Mucosa of rectum (tissue), 2 donors: ENCODE measurements at regions not wholly inside any gene's neighbourhood (a gene's known extent, or its start where the extent isn't known, plus 50 kb on each side); places are given as distances from the start of the nearest gene placed in this dataset.

ENCODE experiments used
- H3K27ac ChIP-seq, 2 donors: one replicate each; pipeline ENCODE4 v1.7.0; 2013; ENCODE audit warnings: inconsistent platforms in 2 of 2, low read depth in 2 of 2, low read length in 2 of 2
- H3K27me3 ChIP-seq, 2 donors: one replicate each; pipeline ENCODE4 v1.7.0; 2013; ENCODE audit warnings: low read length in 2 of 2; ENCODE audit not compliant: control insufficient read depth in 2 of 2, insufficient read depth in 2 of 2
- H3K36me3 ChIP-seq, 2 donors: one replicate each; pipeline ENCODE4 v1.7.0; 2013; ENCODE audit warnings: low read length in 2 of 2; ENCODE audit not compliant: control insufficient read depth in 2 of 2, insufficient read depth in 2 of 2
- H3K4me1 ChIP-seq, 2 donors: one replicate each; pipeline ENCODE4 v1.7.0; 2013; ENCODE audit warnings: low read length in 2 of 2, mild to moderate bottlenecking in 1 of 2; ENCODE audit not compliant: control insufficient read depth in 2 of 2, insufficient read depth in 2 of 2
- H3K4me3 ChIP-seq, 2 donors: one replicate each; pipeline ENCODE4 v1.7.0; 2013; ENCODE audit warnings: low read length in 2 of 2
- H3K9ac ChIP-seq, 2 donors: one replicate each; pipeline ENCODE4 v1.7.0; 2013; ENCODE audit warnings: low read length in 2 of 2, low read depth in 1 of 2, mild to moderate bottlenecking in 1 of 2
- H3K9me3 ChIP-seq, 2 donors: one replicate each; pipeline ENCODE4 v1.7.0; 2013; ENCODE audit warnings: low read length in 2 of 2; ENCODE audit not compliant: control insufficient read depth in 2 of 2
- donor health status: healthy.
- donor health status: Normal muscosa, but diverticular disease.

GRCh38 chr4:34220601-34221000 is 2023.7 kb downstream of the ARAP2 start:
- Histone ChIP-seq H3K9ac (no peak overlapping the region), H3K27me3 (no peaks in the 10 kb centered on the region), H3K4me1 (no peaks in the 10 kb centered on the region), H3K27ac (no peak overlapping the region), H3K9me3 (no peaks in the 10 kb centered on the region), H3K4me3 (no peak overlapping the region), H3K36me3 (no peaks in the 10 kb centered on the region)

GRCh38 chr4:34221986-34222385 is 2022.3 kb downstream of the ARAP2 start:
- H3K4me1 ChIP-seq: no peaks in the 10 kb centered on the region
- H3K4me3 ChIP-seq: no peak overlapping the region
- no peaks in the 10 kb centered on the region for H3K9me3 ChIP-seq
- no peaks in the 10 kb centered on the region for H3K36me3 ChIP-seq
- no peaks in the 10 kb centered on the region for H3K27me3 ChIP-seq
- no peak overlapping the region for H3K27ac ChIP-seq
- H3K9ac ChIP-seq: no peak overlapping the region

- Histone ChIP-seq H3K27me3 (no peaks in the 10 kb centered on the region), H3K9ac (no peak overlapping the region), H3K27ac (no peak overlapping the region), H3K36me3 (no peaks in the 10 kb centered on the region), H3K4me1 (no peaks in the 10 kb centered on the region), H3K9me3 (peaks cover 0 to 3% of the 10 kb centered on the region in 2 donors), H3K4me3 (no peak overlapping the region)
Measured at GRCh38 chr4:34236118-34236517, 2008.2 kb downstream of the ARAP2 start.

DNA sequence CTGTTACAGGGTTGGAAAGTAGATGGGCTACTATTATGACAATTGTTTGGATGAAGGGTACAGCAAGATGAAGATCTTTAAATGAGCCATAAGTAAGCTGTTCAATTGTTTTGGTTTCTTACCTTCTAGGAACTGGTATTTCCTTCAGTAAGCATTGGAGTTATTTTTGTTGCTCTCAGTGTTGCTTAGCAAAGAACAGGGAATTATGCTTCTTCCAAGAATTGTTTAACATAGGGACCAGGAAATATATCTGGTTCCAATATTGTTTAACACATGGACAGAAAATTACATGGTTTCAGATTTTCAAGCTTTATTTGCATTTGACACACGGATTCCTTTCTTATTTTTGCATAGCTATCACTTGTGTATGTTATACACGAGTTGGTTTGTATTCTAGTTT is 1999.0 kb downstream of the ARAP2 start:
- Histone ChIP-seq H3K27ac (no peak overlapping the region), H3K9ac (no peak overlapping the region), H3K4me3 (no peak overlapping the region), H3K36me3 (no peaks in the 10 kb centered on the region), H3K27me3 (no peaks in the 10 kb centered on the region), H3K4me1 (no peaks in the 10 kb centered on the region), H3K9me3 (no peaks in the 10 kb centered on the region)

DNA sequence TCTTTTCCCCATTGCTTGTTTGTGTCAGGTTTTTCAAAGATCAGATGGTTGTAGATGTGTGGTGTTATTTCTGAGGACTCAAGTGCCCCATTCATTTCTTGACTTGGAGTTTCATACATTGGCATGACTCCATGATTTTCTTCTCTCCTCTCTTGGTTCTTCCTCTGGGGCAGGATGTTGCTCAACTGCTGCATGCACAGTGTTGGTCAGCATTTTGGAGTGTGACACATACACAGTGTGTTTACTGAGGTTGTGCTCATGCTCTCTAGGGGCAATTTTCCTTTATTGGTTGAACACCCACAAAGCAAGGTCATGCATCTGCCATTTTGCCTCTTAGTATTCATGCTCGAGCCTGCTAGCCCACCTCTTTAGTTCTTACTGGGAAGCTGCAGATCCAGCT is 1993.8 kb downstream of the ARAP2 start:
- Histone ChIP-seq H3K9me3 (peaks cover 0 to 4% of the 10 kb centered on the region in 2 donors), H3K36me3 (no peaks in the 10 kb centered on the region), H3K27me3 (no peaks in the 10 kb centered on the region), H3K9ac (no peak overlapping the region), H3K4me3 (no peak overlapping the region), H3K4me1 (no peaks in the 10 kb centered on the region), H3K27ac (no peak overlapping the region)

- H3K4me3 ChIP-seq: no peak overlapping the region
- no peaks in the 10 kb centered on the region for H3K27me3 ChIP-seq
- no peaks in the 10 kb centered on the region for H3K4me1 ChIP-seq
- no peak overlapping the region for H3K9ac ChIP-seq
- no peaks in the 10 kb centered on the region for H3K36me3 ChIP-seq
- peaks cover 0 to 4% of the 10 kb centered on the region in 2 donors for H3K9me3 ChIP-seq
- no peak overlapping the region for H3K27ac ChIP-seq
Measured at GRCh38 chr4:34253239-34253638, 1991.1 kb downstream of the ARAP2 start.

DNA sequence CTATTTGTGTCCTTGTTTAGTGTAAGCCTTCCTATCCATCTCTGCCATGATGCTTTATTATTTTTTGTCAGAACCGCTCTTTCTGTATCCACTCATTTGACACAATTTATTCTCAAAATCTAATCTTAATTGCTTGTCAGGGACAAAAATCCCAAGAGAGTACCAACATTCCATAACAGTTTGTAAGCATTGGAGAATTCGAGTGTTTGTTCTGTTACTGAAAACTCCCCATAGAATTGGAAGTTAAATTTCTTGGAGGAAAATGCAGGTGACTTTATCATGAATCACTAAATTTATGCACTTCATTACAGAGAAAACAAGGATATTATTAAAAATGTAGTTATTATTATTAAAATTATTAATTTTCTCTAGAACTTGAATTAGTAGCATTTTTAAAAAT is 1986.1 kb downstream of the ARAP2 start:
- no peaks in the 10 kb centered on the region for H3K9me3 ChIP-seq
- H3K4me1 ChIP-seq: no peaks in the 10 kb centered on the region
- no peaks in the 10 kb centered on the region for H3K36me3 ChIP-seq
- no peaks in the 10 kb centered on the region for H3K27me3 ChIP-seq
- H3K4me3 ChIP-seq: no peak overlapping the region
- no peak overlapping the region for H3K9ac ChIP-seq
- no peak overlapping the region for H3K27ac ChIP-seq

DNA sequence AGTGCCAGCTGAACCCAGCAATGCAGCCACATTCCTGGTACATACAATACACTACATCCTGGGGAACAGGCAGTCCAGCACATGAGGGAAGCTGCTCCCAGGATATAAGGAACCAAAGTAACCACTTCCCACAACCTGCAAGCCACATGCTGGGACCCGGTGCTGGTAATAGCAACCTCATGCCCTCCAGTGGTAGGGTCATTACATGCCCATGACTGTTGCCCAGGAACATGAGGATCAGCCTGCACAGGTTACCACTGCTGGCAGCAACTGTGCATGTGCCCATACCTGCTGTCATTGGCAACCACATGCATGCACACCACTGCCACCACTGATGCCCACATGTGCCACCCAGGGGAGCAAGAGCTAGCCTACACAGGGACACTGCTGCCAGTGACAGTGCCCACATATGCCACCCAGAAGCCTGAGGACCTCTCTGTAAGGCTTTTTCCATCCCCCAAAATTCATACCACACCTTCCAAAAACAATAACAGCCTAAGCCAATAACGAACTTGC is 1982.5 kb downstream of the ARAP2 start:
- H3K9me3 ChIP-seq: no peaks in the 10 kb centered on the region
- H3K27ac ChIP-seq: no peak overlapping the region
- H3K36me3 ChIP-seq: no peaks in the 10 kb centered on the region
- H3K27me3 ChIP-seq: no peaks in the 10 kb centered on the region
- no peaks in the 10 kb centered on the region for H3K4me1 ChIP-seq
- no peak overlapping the region for H3K4me3 ChIP-seq
- no peak overlapping the region for H3K9ac ChIP-seq

DNA sequence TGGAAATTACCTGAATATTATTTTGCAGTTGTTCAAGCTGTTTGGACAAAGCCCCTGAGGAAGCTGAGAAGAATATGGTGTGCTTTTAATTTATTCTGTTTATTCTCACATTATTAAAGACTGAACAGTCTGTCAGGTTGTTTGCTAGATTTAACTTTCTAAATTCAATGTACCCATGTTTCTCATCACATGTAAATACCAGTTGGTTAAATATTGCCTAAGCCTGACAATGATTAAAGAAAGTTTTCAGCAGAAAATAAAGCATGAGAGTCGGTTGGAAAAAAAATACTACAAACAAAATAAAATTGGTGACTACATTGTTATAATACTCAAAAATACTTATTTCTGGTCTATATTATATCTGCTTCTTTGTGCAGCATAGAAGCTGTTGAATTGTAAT is 1974.7 kb downstream of the ARAP2 start:
- Histone ChIP-seq H3K9me3 (no peaks in the 10 kb centered on the region), H3K36me3 (no peaks in the 10 kb centered on the region), H3K4me1 (no peaks in the 10 kb centered on the region), H3K27ac (no peak overlapping the region), H3K9ac (no peak overlapping the region), H3K27me3 (no peaks in the 10 kb centered on the region), H3K4me3 (no peak overlapping the region)

DNA sequence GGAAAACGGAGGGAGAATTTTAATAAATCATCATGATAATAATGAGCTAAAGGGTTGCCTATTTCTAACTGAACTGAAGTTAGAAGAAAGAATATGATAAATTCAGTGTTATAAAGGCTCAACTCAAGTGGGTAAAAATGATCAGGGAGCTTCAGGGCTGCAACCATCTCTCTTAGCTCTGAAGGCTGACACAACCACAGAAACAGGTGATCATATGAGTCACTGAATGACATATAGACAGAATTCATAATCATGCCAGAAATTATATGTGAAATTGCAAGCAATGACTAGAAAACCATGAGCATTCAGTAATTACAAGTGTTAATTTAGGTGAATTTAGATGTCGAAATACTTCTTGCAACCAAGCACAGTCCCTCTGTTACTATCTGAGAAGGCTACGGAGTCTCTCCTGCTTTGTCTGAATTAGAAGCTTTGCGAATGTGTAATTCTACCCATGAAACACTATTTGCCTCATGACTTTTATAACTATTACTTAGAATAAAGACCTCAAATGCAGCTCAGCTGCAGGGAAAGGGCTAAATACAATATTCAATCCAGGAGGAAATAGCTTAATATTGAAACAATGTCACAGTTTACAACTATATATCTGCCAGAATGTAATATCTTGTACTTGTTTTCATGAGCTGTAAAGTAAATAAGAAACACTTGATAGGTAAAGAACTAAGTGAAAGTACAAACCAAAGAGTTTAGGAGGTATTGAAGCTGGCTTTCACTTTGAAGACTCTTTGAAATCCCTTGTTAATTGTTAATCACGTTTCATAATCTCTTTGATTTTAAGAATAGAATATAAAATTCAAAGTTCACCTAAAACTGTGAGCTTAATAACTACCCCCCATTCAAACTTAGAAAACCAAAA is 1972.6 kb downstream of the ARAP2 start:
- Histone ChIP-seq H3K27me3 (no peaks in the 10 kb centered on the region), H3K27ac (no peak overlapping the region), H3K4me1 (no peaks in the 10 kb centered on the region), H3K9me3 (no peaks in the 10 kb centered on the region), H3K36me3 (no peaks in the 10 kb centered on the region), H3K9ac (no peak overlapping the region), H3K4me3 (no peak overlapping the region)
